ENCODE measurements at regions not wholly inside any gene's neighbourhood (a gene's known extent, or its start where the extent isn't known, plus 50 kb on each side); places are given as distances from the start of the nearest gene placed in this dataset.

GRCh38 chr15:59817834-59818233 lies 128.7 kb upstream of the BNIP2 start:
- TF ChIP-seq EP300 (IDR thresholded peaks at IDR 0.05; ENCODE audit: borderline replicate concordance) (no peak), TAF1 (IDR thresholded peaks at IDR 0.05; ENCODE audit: low read depth) (no peak), CEBPB (IDR thresholded peaks at IDR 0.05) (no peak), MAX (IDR thresholded peaks at IDR 0.05) (no peak), YY1 (IDR thresholded peaks at IDR 0.05; ENCODE audit: low read depth) (no peak), EGR1 (IDR thresholded peaks at IDR 0.05) (no peak), FOXM1 (IDR thresholded peaks at IDR 0.05; ENCODE audit: borderline replicate concordance, low read depth) (no peak), RAD21 (IDR thresholded peaks at IDR 0.05; ENCODE audit: low read depth) (no peak), USF1 (IDR thresholded peaks at IDR 0.05) (no peak), NFIC (IDR thresholded peaks at IDR 0.05) (no peak), CREB1 (IDR thresholded peaks at IDR 0.05; ENCODE audit: low read depth) (no peak)
- TF ChIP-seq, protein P1, sequence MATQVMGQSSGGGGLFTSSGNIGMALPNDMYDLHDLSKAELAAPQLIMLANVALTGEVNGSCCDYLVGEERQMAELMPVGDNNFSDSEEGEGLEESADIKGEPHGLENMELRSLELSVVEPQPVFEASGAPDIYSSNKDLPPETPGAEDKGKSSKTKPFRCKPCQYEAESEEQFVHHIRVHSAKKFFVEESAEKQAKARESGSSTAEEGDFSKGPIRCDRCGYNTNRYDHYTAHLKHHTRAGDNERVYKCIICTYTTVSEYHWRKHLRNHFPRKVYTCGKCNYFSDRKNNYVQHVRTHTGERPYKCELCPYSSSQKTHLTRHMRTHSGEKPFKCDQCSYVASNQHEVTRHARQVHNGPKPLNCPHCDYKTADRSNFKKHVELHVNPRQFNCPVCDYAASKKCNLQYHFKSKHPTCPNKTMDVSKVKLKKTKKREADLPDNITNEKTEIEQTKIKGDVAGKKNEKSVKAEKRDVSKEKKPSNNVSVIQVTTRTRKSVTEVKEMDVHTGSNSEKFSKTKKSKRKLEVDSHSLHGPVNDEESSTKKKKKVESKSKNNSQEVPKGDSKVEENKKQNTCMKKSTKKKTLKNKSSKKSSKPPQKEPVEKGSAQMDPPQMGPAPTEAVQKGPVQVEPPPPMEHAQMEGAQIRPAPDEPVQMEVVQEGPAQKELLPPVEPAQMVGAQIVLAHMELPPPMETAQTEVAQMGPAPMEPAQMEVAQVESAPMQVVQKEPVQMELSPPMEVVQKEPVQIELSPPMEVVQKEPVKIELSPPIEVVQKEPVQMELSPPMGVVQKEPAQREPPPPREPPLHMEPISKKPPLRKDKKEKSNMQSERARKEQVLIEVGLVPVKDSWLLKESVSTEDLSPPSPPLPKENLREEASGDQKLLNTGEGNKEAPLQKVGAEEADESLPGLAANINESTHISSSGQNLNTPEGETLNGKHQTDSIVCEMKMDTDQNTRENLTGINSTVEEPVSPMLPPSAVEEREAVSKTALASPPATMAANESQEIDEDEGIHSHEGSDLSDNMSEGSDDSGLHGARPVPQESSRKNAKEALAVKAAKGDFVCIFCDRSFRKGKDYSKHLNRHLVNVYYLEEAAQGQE (IDR thresholded peaks at IDR 0.05; ENCODE audit: low read depth): no peak

All from Ishikawa (cell line).